GM21825 (cell line): ENCODE measurements at regions not wholly inside any gene's neighbourhood (a gene's known extent, or its start where the extent isn't known, plus 50 kb on each side); places are given as distances from the start of the nearest gene placed in this dataset.

Source experiments
- ATAC-seq: cut with Tn5 transposase; IDR thresholded peaks from one replicate; pipeline ENCODE4 v1.9.1; 2021; ENCODE audit warnings: mild to moderate bottlenecking, moderate library complexity; ENCODE audit not compliant: unreplicated experiment

DNA sequence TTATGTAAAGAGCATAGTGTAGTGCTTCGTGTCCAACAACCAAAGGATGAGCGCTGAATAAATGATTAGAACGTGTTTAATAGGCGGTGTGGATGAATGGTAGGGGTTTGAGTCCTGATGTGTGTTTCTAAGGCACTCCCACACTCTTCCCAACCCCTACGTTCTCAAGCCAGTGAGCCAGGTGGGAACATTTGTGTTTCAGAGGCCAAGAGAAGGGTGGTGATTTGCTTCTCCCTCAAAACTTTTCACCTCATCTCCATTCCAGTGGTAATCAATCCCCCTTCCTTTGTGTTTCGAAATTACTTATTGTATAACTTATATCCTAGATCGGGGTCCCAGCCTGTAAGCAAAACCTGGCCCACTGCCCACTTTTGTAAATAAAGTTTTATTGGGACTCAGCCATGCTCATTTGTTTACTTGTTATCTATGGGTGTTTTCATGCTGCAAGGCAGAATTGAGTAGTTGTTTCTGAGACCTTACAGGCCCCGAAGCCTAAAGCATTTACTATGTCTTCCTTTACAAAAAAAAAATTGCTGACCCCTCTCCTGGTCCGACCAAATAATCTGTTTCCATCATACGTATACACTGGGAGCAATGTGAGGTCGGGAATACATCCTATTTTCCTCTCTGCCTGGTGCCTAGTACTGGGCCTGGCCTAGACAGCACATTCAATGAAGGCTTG lies 150.8 kb upstream of the MYCN start:
- ATAC-seq = no peak

DNA sequence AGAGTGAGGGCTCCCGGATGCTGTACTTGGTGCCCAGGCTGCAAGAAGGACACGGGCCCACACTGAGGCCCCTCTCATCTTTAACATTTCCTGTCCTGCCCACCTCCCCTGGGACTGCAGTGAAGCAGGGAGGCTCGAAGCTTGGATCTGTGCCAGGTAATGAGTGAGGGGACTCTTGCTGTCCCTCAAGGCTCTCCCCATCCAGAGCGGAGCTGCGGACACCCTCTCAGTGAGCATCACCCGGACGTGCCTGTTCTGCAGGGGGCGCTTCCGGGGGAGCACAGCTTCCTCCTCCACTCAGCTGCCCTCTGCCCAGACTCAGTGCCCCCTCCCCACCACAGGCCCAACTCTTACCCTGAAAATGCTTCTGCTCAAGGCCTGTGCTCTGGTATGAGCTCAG lies 150.0 kb upstream of the MYCN start:
- no peak for ATAC-seq

GRCh38 chr2:15790838-15791237 lies 149.5 kb upstream of the MYCN start:
- ATAC-seq = no peak

DNA sequence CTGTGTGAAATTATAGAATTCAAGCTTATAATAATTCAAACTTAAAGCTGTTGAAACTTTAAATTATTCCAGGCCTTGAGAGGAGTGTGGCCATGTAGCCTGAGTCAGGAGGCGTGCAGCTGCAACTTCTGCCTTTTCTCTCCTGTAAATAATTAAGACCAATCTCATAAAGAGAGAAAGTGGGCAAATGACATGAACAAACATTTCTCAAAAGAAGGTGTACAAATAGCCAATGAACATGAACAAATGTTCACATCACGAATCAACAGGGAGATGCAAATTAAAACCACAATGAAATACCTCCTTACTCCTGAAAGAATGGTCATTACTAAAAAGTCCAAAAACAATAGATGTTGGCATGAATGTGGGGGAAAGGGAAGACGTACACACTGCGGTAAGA lies 149.1 kb upstream of the MYCN start:
- ATAC-seq = no peak

DNA sequence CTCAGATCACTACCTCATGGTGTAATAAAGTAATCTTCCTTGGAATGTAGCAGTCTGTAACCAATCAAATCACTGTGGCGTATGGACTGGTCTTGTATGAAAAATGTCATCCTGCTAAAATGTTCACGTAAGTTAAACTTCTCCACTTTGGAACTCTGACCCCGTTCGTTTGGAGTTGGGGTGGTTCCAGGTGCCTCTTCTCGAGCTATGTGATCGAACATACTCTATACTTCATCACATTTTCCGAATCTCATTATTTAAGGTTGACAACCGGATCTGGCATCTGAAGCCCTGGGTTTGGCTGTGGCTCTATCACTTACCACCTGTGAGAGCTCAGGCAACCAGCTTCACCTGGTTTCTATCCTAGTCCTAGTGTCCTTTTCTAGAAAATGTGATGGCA lies 148.0 kb upstream of the MYCN start:
- ATAC-seq = no peak

GRCh38 chr2:15793078-15793913 lies 147.1 kb upstream of the MYCN start:
- no peak for ATAC-seq

GRCh38 chr2:15793978-15794377 lies 146.4 kb upstream of the MYCN start:
- no peak for ATAC-seq

DNA sequence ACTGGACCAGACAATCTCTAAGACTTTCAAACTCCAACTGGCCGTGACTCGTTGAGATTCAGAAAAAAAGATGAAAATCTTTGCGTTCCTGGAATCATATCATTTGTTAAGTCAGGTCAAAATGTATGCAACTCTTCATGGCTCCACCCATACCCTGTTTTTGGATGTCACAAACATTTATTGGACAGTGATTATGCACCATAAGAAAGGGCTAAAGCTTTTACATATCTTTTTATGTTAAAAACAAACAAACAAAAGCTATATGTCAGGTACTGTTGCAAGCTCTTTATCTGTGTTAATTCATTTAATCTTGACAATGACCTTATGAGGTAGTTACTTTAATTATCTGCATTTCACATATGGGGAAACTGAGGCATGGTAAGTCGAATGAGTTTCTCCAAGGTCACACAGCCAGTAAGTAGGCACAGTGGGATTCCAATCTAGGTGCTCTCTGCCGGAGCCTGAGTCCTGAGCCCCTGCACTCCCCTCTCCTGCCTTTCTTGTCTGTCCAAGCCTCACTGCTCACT lies 145.7 kb upstream of the MYCN start:
- no peak for ATAC-seq

DNA sequence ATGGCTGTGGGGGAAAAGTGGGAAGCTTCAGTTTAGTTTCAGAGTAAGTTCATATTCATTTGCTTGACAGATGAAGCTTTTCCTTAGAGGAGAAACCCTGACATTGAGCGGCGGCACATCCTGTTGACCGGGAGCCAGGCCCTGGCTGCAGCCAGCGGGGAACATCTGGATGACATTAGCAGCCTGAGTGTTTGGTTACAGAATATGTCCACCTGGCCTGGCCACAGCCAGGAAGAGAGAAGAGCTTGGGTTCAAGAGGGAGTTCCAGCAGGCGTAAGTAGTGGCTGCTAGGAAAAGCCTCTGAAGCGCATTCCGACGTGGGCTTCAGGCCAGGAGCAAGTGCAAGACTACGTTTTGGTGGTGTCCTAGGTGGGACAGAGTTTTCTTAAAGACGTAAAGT lies 144.9 kb upstream of the MYCN start:
- no peak for ATAC-seq

DNA sequence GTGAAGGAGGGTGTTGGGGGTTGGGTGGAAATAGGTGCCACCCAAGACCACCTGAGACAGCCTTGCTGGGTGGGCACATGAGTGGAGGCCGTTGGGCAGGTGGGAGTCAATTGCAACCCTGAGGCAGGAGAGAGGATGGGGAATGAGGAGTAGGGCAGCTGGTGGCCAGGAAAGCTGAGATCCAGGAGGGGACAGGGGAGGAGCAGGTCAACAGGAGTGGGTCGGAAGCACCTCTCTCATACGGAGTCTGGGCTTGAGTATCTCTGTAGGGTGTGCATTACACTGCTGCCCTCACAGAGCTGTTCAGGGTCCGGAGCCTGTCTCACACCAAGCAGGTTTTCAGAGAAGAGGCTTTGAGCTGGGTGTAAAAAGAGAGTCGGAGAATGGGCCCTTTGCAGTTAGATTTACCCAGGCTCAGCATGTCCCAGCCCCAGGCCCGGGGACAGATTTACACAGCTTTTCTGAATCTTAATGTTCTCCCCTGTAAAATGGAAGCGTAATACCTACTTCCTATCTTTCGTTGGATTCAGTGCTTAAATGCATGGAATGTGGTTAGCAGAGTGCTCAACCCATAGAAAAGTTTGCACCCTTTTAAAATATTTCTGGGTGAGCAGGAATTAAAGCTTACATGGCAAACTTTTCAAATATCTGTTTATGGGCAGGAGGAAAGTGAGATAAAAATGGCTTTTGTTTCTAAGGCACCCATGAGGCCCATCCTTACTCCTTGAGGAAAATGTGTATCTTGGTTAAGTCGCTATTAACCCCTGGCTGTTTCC lies 144.0 kb upstream of the MYCN start:
- ATAC-seq = no peak

GRCh38 chr2:15797231-15797938 lies 143.0 kb upstream of the MYCN start:
- no peak for ATAC-seq

DNA sequence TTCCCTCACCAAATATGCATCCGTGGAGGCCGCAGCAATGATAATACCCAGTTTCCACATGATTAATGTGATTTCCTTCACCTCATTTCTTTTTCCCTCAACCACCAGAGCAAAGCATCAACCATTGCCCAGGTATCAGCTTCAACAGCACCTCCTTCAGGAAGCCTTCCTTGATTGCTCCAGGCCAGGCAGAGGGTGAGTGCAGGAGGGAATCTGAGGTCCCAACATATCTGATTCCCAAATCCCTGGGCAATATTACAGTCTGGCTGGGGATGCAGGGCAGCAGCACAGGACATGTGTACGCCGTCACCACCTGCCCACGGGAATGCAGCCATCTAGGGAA lies 142.4 kb upstream of the MYCN start:
- ATAC-seq = no peak

DNA sequence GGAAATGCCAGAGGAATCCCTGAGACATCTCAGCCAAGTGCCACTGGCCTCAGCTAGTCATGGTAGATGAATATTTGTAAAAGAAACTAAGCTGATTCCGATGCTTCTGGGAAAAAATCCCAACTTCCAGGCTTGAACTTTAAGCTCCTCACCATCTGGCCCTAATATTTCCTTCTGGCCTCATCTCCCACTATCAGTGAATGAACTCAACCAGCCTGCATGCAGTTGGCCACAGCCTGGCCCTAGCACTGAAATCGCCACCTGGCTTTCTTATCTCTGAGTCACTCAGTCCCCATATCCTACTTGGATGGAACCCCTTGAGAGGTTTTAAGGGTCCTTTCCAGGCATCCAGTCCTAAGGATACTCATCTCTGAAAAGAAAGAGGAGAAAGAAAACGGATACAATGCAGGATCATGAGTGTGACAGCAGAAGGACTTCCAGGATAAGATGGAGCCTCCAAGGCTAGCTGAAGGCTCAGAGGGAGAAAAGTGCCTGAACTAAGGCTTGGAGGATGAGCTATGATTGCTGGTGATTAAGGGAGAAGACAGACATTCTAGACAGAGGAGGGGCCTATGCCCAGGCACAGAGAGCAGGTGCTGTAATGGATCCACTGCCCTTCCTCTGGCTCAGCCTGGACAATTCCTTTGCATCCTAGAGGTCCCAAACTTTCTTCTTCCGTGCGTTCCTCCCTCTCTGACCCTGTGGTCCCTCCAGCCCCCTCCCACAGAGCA lies 141.5 kb upstream of the MYCN start:
- no peak for ATAC-seq

- ATAC-seq = no peak
These were observed 140.9 kb upstream of the MYCN start for GRCh38 chr2:15799432-15799827.

DNA sequence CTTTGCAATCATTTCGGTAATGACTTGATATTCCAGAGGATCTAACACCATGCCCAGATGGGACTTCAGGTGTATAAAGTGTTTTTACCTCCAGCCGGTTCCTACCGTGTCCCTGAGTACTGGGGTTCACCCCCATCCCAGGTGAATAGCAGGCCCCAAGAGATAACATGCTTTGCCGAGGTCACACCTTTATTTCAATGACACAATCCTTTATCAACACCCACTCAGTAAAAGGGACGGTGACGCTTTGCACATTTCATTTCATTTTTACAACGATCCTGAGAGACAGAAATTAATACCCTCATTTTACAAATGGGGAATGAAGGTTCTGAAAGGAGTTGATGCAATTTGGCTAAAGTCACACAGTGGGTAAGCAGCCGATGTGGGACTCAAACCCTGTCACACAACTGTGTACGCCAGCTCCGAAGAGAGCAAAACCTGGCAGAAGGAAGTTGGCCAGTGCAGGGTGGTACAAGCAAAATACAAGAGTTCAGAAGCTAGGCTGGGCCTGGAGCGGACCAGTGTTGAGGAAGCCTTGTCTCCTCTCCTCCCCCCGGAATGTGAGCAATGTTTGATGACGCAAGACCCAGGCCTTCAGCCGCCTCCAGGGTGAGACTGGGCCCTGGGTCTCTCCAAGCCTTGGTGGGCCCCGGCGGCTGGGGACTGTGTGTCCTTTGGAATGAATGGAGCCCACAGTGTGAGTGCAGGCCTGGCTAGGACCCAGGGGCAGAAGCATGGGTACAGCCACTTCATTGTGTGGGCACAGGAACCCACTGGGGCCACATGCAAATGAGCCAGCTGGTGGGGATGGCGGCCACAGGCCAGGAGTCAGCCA lies 139.6 kb upstream of the MYCN start:
- no peak for ATAC-seq

- no peak for ATAC-seq
These were observed 138.9 kb upstream of the MYCN start for GRCh38 chr2:15801439-15801838.

DNA sequence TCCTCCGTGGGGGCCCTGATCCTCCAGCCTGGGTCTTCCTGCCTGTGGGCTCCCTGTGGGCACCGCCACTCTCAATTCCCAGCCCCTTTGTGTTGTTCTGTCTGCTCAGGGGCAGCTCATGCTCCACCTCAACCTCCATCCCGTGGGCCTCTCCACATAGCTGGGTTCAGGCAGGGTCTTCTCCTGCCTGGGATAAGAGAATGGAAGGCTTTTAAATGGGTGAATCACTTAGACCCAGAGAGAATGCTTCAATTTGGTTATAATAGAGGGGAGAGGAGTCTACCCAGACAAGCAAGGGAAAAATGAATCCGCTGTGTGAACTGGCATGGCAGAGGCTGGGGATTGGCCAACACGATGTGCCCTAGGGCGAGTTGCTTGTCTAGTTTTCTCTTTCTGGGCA lies 138.4 kb upstream of the MYCN start:
- ATAC-seq = no peak

GRCh38 chr2:15802657-15803542 lies 137.4 kb upstream of the MYCN start:
- no peak for ATAC-seq
